ENCODE measurements at regions not wholly inside any gene's neighbourhood (a gene's known extent, or its start where the extent isn't known, plus 50 kb on each side); places are given as distances from the start of the nearest gene placed in this dataset.
"Not testable (repeated sequence)": the region's sequence is repeated elsewhere in the genome, so short reads cannot be mapped to it uniquely, and the experiment has no call there.

- DNase-seq = no peak
Measured at GRCh38 chr15:57767481-57767880, 61.0 kb downstream of the POLR2M start.

DNA sequence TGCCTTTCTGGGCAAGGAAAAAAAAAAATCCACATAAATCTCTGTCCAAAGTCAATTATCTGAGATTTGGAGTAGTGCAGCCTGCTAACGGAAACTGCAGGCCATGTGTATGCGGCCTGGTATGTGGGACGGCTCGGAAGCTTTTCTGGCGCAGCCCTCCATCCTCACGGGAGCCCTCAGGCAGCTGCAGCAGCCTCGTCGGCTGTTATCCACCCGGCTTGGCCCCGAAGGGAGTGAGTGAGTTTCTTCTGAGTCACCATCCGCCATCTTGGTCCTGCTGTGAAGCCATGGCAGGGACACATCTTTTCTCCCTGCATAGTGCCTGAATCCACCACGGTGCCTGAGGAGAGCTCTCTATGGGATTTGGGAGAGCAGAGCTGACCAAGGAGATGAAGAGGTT is 62.8 kb downstream of the POLR2M start:
- DNase-seq = no peak

- no peak for DNase-seq
Measured at GRCh38 chr15:57770495-57770894, 64.0 kb downstream of the POLR2M start.

DNA sequence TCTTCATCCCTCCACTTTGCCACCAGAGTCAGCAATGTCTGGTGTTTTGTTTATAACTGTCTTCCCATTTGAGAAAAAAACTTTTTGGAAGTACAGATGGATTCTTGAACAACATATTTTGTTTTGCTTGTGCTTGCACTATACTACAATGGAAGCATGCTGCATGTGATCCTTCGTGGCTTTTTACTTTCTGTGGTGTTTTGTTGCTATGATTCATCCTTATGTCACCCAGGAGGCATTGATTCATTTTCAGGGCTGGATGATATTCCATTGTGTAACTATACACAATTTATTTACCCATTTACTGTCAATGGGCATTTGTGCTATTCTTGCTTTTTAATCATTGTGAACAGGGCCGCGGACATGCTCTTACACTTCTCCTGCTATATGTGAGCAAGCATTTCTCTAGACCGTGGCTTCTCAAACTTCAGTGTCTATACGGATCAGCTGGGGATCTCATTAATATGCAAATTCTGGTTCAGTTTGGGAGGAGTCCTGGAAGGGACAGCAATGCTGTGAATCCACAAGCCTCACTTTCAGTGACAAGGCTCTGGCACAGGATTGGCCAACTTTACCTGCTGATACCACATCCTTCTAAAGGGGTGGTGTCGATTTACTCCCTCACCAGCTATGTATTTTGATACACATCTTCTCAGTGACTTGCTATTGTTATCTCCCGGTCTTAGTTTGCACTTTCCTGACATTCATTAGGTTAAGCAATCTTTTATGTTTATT is 65.9 kb downstream of the POLR2M start:
- DNase-seq = no peak

DNA sequence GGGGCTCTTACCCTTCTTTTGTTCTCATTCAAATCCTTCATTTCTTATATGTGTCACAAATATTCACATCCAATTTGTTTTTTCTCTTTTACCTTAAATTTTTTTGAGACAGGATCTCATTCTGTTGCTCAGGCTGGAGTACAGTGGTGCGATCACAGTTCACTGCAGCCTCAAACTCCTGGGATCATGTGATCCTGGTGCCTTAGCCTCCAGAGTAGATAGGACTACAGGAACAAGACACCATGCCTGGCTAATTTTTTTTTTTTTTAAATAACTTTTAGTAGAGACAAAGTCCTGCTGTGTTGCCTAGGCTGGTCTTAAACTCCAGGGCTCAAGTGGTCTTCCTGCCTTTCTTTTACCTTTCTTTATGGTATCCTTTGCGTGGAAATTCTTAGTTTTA is 66.5 kb downstream of the POLR2M start:
- DNase-seq = no peak

DNA sequence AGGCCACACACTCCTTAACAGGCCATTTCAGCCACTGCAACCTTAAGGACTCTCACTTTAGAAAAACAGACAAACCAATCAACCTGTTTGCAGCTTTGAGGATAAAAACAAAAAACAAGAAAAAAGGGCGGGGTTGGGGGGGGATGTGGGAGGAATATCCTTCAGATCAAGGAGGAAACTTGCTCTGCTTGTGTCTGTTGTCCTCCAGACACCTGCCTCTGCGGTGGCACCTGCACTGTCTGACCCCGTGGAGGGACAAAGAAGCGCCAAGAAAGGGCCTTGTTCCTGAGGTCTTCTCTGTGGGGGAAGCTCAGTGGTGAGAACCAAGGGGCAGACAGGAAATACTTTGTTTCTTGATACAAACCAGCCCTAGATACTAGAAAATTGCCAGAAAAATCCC is 70.5 kb downstream of the POLR2M start:
- no peak for DNase-seq

- DNase-seq = no peak
Measured at GRCh38 chr15:57780471-57780870, 74.0 kb downstream of the POLR2M start.

GRCh38 chr15:57782731-57783130 is 76.2 kb downstream of the POLR2M start:
- DNase-seq = no peak

DNA sequence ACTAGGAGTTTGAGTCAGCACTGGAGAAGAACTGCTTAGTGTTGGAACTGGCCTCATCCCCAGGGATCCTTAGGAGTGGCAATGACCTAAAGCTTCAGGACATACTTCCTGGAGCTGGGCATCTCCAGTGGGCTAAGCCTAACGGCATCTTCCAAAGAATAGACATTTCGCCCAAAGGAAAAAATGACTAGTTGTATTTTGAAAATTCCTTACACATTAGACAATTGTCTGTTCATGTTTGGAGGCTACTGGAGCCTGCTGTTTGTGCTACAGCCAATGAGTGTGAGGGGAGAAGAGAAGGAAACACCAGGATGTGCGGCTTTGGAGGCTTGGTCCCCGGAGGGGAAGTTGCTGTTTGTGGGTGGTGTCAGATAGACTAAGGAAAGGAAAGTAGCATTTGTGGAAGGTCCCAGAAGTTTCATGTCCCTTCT is 77.6 kb downstream of the POLR2M start:
- DNase-seq = no peak

GRCh38 chr15:57785039-57785438 is 78.5 kb downstream of the POLR2M start:
- DNase-seq = no peak

- no peak for DNase-seq
Measured at GRCh38 chr15:57785959-57786358, 79.4 kb downstream of the POLR2M start.

DNA sequence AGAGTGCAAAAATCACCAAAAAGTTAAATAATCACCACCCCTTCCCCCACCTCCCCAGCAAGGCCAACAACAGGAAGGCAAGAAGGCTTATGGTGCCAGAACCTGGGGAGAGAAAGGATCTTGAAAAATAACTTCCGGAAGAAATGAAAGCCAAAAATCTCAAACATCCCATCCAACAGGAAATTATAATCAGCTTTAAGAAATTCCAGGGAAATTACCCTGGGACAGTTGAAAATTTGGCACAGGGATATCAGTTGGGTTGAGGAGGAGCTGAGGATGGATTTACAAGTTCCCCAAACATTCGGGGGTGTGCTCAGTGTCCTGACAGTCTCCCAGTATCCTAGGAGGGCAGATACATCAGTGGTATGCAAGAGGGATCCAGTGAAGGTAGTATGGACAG is 82.7 kb downstream of the POLR2M start:
- no peak for DNase-seq

DNA sequence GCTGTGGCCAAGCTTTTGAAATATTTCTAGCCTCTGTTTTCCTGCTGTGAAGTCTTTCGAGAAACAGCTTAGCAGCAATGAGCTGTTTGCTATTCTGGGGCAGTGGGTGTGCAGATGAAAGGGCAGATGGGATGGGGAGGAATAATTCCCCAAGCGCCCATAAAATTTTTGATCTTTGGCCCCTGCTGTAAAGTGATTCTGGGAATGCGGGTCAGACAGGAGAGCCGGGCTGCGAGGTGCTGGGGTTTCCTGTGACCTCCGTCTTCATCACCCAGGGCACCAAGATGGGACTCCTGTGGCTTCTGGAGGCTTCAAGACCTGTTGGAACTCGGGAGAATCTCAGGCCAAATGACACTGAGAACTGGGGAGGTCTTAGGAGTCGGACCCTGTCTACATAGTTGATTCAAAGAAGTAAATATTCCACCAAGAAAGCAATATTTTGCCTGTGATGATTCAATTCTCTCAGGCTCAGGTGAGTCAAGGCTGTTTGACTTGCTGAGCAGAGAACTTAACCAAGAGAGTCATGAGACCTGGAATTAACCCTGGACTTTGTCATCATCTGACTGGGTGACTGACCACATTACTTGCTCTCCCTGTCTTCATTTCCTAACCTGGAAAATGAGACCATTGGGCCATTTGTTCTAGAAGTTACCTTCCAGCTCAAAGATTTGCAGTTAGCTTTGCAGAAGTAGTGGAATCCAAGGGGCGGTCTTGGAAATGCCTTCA is 86.4 kb downstream of the POLR2M start:
- no peak for DNase-seq

DNA sequence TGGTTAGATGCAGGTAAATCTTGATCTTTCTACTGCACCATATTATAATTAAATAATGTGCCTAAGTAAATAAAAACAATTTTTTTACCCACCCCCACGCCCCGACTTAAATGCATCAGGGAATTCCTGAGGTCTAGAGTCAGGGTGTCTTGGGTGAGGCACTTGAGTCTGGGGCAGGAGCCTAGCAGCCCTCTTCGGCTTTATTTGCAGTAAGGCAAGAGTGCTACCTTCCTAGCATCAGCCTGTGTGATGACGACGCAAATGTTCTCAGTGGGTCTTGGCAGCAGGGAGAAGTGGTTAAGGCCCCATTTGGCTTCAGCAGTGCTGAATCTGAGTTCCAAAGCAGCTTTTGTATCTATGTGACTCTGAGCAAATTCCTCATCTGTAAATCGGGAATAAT is 88.7 kb downstream of the POLR2M start:
- no peak for DNase-seq

- DNase-seq = no peak
Measured at GRCh38 chr15:57796146-57796545, 89.6 kb downstream of the POLR2M start.

- DNase-seq = no peak
Measured at GRCh38 chr15:57797110-57797509, 90.6 kb downstream of the POLR2M start.

GRCh38 chr15:57797568-57798267 is 91.2 kb downstream of the POLR2M start:
- no peak for DNase-seq

GRCh38 chr15:57806003-57806402 is 99.5 kb downstream of the POLR2M start:
- no peak for DNase-seq

DNA sequence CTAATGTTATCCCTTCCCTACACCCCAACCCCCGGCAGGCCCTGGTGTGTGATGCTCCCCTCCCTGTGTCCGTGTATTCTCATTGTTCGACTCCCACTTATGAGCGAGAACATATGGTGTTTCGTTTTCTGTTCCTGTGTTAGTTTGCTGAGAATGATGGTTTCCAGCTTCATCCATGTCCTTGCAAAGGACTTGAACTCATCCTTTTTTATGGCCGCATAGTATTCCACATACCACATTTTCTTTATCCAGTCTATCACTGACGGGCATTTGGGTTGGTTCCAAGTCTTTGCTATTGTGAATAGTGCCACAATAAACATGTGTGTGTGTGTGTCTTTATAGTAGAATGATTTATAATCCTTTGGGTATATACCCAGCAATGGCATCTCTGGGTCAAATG is 102.8 kb downstream of the POLR2M start:
- not testable (repeated sequence) for DNase-seq

GRCh38 chr15:57816599-57816998 is 110.1 kb downstream of the POLR2M start:
- DNase-seq = no peak

DNA sequence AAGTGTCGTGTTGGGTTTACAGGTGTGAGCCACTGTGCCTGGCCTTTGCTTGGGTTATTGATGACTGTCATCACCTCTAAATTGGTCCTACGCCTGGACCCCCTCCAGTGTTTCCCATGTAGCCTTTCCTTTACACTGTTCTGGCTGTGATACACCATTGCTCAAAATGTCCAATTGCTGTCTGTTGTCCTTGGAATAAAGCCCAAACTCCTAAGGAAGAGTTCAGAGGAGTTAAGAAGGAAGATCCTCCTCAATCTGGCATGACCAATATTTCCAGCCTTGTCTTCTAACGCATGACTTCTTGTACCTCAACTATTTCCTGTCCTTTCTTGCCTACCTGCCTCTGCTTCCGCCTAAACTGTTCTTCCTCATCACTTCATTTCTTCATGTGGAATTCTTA is 113.1 kb downstream of the POLR2M start:
- DNase-seq = no peak

GRCh38 chr15:57820119-57820518 is 113.6 kb downstream of the POLR2M start:
- DNase-seq = no peak

- no peak for DNase-seq
Measured at GRCh38 chr15:57821826-57822225, 115.3 kb downstream of the POLR2M start.

DNA sequence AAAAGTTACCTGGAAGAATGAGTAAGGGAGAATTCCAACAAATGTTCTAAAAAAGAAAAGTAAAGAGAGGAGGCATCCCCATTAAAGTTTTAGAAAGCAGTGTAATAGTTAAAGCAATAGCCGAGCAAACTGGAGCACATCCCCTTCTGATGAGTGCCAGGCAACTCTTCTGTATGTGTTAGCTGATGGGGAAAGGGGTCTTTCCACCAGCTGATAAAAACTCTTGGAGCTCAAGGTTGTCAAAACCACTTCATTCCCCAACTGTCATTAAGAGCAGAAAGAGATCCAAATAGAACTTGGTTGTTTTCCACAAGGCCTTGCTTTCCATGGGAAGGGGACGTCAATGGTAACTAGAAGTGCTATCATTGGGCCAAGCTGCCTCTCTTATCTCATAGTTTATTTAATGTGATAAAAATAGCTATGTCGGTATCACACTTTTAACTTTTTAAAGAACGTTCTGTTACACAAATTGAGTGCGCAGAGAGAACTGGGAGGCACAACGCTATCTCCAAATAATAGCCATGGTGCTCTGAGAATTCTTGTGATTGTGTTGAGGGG is 116.9 kb downstream of the POLR2M start:
- DNase-seq = no peak

All from stimulated activated naive CD4-positive, alpha-beta T cell treated with Interleukin-2 at 50 U/mL for 16 hours (primary cell).